Heart left ventricle (tissue), 13 donors: ENCODE measurements at regions not wholly inside any gene's neighbourhood (a gene's known extent, or its start where the extent isn't known, plus 50 kb on each side); places are given as distances from the start of the nearest gene placed in this dataset.

Experiments
- CTCF ChIP-seq, 12 donors: fragments of 200-600 bp; sonication (generic) in 4 of 12; IDR thresholded peaks; one replicate each; pipeline versions ENCODE4 v1.5.0 to v1.8.0; 2018 to 2022; ENCODE audit warnings: antibody characterized with exemption in 12 of 12, mild to moderate bottlenecking in 5 of 12
- POLR2A ChIP-seq, 2 donors: fragments of 450-650 bp; IDR thresholded peaks; one replicate each; pipeline ENCODE4 v1.6.1; 2017; ENCODE audit warnings: antibody characterized with exemption in 2 of 2, mild to moderate bottlenecking in 2 of 2, moderate library complexity in 2 of 2
- donor health status: ischemic (EF 13 %, LVEDD 7.1; RV severe dilation, severe dysfunction).
- donor health status: DM: no; HTN: yes; CAD: no.
- donor health status: DM: no; HTN: no; CAD: no.
- donor health status: ischemic (EF 25% LVEDD 6.9; RV normal size, moderate dysfunction).
- donor health status: ischemic (EF 25% LVEDD 5.7; RV mildly dilated, moderate dysfunction).
- donor health status: ischemic (EF 35%, LVEDD 5.7; RV mildly dilated, moderate dysfunction).
- donor health status: nonischemic (EF 11% LVEDD 7.7; RV severe dilation, severe dysfunction).
- donor health status: DM: yes; HTN: yes; CAD: no.
- donor health status: PGD.
- donor health status: ischemic (EF 29% LVEDD 5.4; RV normal size, mild dysfunction).
- donor health status: nonischemic (EF 23%, LVEDD 6.1; RV moderate dilation, normal function).

DNA sequence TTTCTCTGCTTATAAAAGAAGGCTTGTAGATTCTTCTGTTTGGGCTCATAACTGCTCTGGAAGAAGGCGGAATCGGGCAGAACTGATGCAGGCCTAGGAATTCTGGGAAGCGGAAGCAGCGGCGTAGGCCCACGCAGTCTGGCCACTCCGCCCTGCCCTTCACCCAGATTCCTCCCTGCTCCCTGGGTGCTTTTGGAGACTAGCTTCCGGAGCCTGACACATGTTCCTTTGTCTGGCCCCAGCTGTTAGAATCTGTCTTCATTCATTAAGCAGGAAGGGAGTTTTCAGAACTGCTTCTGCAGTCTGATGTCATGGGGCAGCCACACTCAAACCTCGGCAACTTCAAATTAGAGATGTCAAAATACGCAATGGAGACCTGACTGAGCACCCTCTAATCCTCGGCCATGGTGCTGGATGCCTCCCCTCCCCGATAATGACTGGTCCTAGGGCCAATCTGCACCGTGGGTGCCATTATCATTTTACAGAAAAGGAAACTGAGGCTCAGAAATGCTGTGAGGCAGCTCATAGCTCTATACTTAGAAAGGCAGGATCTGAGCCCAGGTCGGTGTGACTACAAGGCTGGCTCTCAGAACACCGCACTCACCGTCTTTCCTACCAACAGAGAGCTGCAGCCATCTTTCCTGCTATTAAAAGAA lies 275.7 kb downstream of the MYCN start:
- no peak for TF ChIP-seq CTCF (IDR thresholded peaks at IDR 0.05)
- TF ChIP-seq POLR2A (IDR thresholded peaks at IDR 0.05), result no peak
